Thyroid gland (tissue), 4 donors: ENCODE measurements at regions not wholly inside any gene's neighbourhood (a gene's known extent, or its start where the extent isn't known, plus 50 kb on each side); places are given as distances from the start of the nearest gene placed in this dataset.

Experiments used
- DNase-seq, 2 donors: peaks; one replicate each; pipeline ENCODE4 v3.0.0-alpha.2; 2019
- H3K27ac ChIP-seq, 3 donors: fragments of 200-600 bp; sonication (generic); 1 replicate in 2 of 3; 2 replicates in 1 of 3; pipeline ENCODE4 v1.5.1; 2016 to 2019; ENCODE audit warnings: mild to moderate bottlenecking in 1 of 3, moderate library complexity in 1 of 3
- H3K27me3 ChIP-seq: fragments of 200-600 bp; sonication (generic); one replicate; pipeline ENCODE4 v1.5.1; 2019
- H3K36me3 ChIP-seq, 2 donors: fragments of 200-600 bp; sonication (generic); one replicate each; pipeline ENCODE4 v1.5.1; 2016 to 2019
- H3K4me1 ChIP-seq, 2 donors: fragments of 200-600 bp; sonication (generic); one replicate each; pipeline ENCODE4 v1.5.1; 2017 to 2019
- H3K4me3 ChIP-seq, 3 donors: fragments of 200-600 bp; sonication (generic); replicated peaks in 1 of 3; 1 replicate in 2 of 3; 2 replicates in 1 of 3; pipeline ENCODE4 v1.5.1; 2016; ENCODE audit warnings: mild to moderate bottlenecking in 1 of 3
- H3K9me3 ChIP-seq: fragments of 200-600 bp; sonication (generic); one replicate; pipeline ENCODE4 v1.5.1; 2017
- CTCF ChIP-seq, 6 experiments: fragments of 200-600 bp in 3 of 6; fragments of 450-650 bp in 3 of 6; sonication (generic) in 3 of 6; IDR thresholded peaks; one replicate each; pipeline ENCODE4 v1.5.1; 2016 to 2019; ENCODE audit warnings: antibody characterized with exemption in 6 of 6, mild to moderate bottlenecking in 2 of 6, inconsistent platforms in 1 of 6, moderate library complexity in 1 of 6
- POLR2A ChIP-seq, 2 donors: fragments of 450-650 bp; IDR thresholded peaks; one replicate each; pipeline ENCODE4 v1.6.1; 2017; ENCODE audit warnings: antibody characterized with exemption in 2 of 2, mild to moderate bottlenecking in 2 of 2, moderate library complexity in 1 of 2
- WGBS, 2 donors: methylation state at CpG; one replicate each; pipeline ENCODE4 v1.1.5; 2017; 5-methylcytosine and 5-hydroxymethylcytosine counted together
- intact Hi-C: fragments of 100-400 bp; cut with DNase I; formaldehyde crosslinking; loops from one replicate; pipeline ENCODE4 v1.15.1; 2023

- Histone ChIP-seq H3K9me3 (no peaks in the 10 kb centered on the region), H3K36me3 (no peaks in the 10 kb centered on the region), H3K27ac (no peak overlapping the region), H3K4me1 (no peaks in the 10 kb centered on the region), H3K4me3 (no peak overlapping the region), H3K27me3 (no peaks in the 10 kb centered on the region)
- 97 to 98% methylated on average over 1 of the region's 1 CpG for WGBS, 2 donors
- intact Hi-C loops, result no loop called here
- DNase-seq, result no peak
- TF ChIP-seq POLR2A (IDR thresholded peaks at IDR 0.05) (no peak), CTCF (IDR thresholded peaks at IDR 0.05) (no peak)
Measured at GRCh38 chr20:11654766-11655165, 262.9 kb upstream of the BTBD3 start.

- Histone ChIP-seq H3K36me3 (no peaks in the 10 kb centered on the region), H3K27ac (no peak overlapping the region), H3K9me3 (no peaks in the 10 kb centered on the region), H3K4me3 (no peak overlapping the region), H3K27me3 (no peaks in the 10 kb centered on the region), H3K4me1 (no peaks in the 10 kb centered on the region)
- DNase-seq, result no peak
- intact Hi-C loops, result no loop called here
- no peak for TF ChIP-seq CTCF (IDR thresholded peaks at IDR 0.05)
- TF ChIP-seq POLR2A (IDR thresholded peaks at IDR 0.05), result no peak
- 94 to 95% methylated on average over 3 of the region's 3 CpGs for WGBS, 2 donors
Measured at GRCh38 chr20:11660673-11661072, 257.0 kb upstream of the BTBD3 start.

GRCh38 chr20:11671015-11671511 is 246.6 kb upstream of the BTBD3 start:
- H3K4me1 ChIP-seq, result peaks cover 20 to 25% of the 10 kb centered on the region in 2 donors
- TF ChIP-seq CTCF (IDR thresholded peaks at IDR 0.05), result no peak
- TF ChIP-seq POLR2A (IDR thresholded peaks at IDR 0.05), result no peak
- WGBS, 2 donors, result 69 to 77% methylated on average over 1 of the region's 1 CpG
- H3K4me3 ChIP-seq, result no peak overlapping the region
- H3K27me3 ChIP-seq, result no peaks in the 10 kb centered on the region
- no peak for DNase-seq
- no peaks in the 10 kb centered on the region for H3K36me3 ChIP-seq
- H3K9me3 ChIP-seq, result no peaks in the 10 kb centered on the region
- no peak overlapping the region for H3K27ac ChIP-seq
- intact Hi-C loops, result no loop called here

- Histone ChIP-seq H3K9me3 (no peaks in the 10 kb centered on the region), H3K4me3 (no peak overlapping the region), H3K36me3 (no peaks in the 10 kb centered on the region), H3K27ac (peak overlapping the region; percentile 60 to 70 (median 62)), H3K4me1 (peaks cover 38 to 43% of the 10 kb centered on the region in 2 donors), H3K27me3 (no peaks in the 10 kb centered on the region)
- WGBS, 2 donors, result 40 to 61% methylated on average over 7 of the region's 7 CpGs
- intact Hi-C loops, result no loop called here
- TF ChIP-seq POLR2A (IDR thresholded peaks at IDR 0.05) (no peak), CTCF (IDR thresholded peaks at IDR 0.05) (peak in 1 of 6 experiments; percentile 23)
- DNase-seq, result peak; percentile 94 to 95
Measured at GRCh38 chr20:11672959-11673358, 244.7 kb upstream of the BTBD3 start.

GRCh38 chr20:11675920-11676629 is 241.6 kb upstream of the BTBD3 start:
- no peak overlapping the region for H3K4me3 ChIP-seq
- H3K4me1 ChIP-seq, result peaks cover 40 to 45% of the 10 kb centered on the region in 2 donors
- H3K36me3 ChIP-seq, result no peaks in the 10 kb centered on the region
- H3K9me3 ChIP-seq, result no peaks in the 10 kb centered on the region
- peak overlapping the region; percentile 69 to 88 (median 83) for H3K27ac ChIP-seq
- no peaks in the 10 kb centered on the region for H3K27me3 ChIP-seq
- TF ChIP-seq CTCF (IDR thresholded peaks at IDR 0.05), result no peak
- no peak for TF ChIP-seq POLR2A (IDR thresholded peaks at IDR 0.05)
- DNase-seq, result peak; percentile 55 to 67
- WGBS, 2 donors, result 46 to 51% methylated on average over 13 of the region's 13 CpGs
- intact Hi-C loops, result no loop called here
